GM12801 (cell line): ENCODE measurements at regions not wholly inside any gene's neighbourhood (a gene's known extent, or its start where the extent isn't known, plus 50 kb on each side); places are given as distances from the start of the nearest gene placed in this dataset.

Experiments used
- TF ChIP-seq, protein P1 (sequence below): IDR thresholded peaks from one replicate; pipeline ENCODE4 v1.5.1; 2011; ENCODE audit warnings: control low read depth; ENCODE audit not compliant: insufficient read length; ENCODE audit errors: extremely low read depth

GRCh38 chr15:38862099-38862498 lies 297.5 kb upstream of the RASGRP1 start:
- TF ChIP-seq, protein P1, sequence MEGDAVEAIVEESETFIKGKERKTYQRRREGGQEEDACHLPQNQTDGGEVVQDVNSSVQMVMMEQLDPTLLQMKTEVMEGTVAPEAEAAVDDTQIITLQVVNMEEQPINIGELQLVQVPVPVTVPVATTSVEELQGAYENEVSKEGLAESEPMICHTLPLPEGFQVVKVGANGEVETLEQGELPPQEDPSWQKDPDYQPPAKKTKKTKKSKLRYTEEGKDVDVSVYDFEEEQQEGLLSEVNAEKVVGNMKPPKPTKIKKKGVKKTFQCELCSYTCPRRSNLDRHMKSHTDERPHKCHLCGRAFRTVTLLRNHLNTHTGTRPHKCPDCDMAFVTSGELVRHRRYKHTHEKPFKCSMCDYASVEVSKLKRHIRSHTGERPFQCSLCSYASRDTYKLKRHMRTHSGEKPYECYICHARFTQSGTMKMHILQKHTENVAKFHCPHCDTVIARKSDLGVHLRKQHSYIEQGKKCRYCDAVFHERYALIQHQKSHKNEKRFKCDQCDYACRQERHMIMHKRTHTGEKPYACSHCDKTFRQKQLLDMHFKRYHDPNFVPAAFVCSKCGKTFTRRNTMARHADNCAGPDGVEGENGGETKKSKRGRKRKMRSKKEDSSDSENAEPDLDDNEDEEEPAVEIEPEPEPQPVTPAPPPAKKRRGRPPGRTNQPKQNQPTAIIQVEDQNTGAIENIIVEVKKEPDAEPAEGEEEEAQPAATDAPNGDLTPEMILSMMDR = no peak

DNA sequence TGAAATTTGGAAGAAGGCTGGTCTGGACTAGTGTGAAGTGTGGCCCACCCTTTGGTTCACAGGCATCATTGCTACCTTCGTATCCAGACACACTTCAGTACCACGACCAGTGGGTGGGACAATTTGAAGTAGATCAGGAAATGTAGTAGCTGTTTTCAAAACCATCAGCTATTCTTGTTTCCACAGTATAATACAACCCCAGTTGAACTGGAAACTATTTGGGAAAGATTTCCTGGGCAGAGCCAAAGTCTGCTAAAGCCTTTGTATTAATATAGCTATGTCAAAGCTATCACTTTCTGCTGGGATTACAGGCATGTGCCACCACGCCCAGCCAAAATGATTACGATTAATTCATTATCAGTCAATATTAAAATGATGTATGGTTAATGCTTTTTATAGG lies 298.8 kb upstream of the RASGRP1 start:
- TF ChIP-seq, protein P1 = no peak

DNA sequence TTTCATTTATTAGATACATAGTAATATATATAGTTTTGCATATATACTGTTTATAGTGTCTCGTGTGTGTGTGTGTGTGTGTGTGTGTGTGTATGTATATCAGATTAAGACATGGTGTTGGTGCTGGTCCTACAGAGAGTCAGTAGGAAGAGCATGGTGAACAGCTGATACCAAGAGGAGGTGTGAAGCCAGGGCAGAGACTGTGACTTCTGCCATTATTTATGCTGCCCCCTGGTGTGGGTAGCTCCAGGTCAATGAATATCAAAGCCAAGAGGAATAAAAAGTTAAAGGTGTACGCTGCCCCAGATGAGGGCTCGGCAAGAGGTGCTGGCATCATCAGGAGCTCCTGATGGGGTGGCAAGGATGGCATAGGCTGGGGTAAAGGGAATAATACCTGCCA lies 299.5 kb upstream of the RASGRP1 start:
- TF ChIP-seq, protein P1 = no peak

GRCh38 chr15:38864827-38865581 lies 300.4 kb upstream of the RASGRP1 start:
- TF ChIP-seq, protein P1 = no peak

DNA sequence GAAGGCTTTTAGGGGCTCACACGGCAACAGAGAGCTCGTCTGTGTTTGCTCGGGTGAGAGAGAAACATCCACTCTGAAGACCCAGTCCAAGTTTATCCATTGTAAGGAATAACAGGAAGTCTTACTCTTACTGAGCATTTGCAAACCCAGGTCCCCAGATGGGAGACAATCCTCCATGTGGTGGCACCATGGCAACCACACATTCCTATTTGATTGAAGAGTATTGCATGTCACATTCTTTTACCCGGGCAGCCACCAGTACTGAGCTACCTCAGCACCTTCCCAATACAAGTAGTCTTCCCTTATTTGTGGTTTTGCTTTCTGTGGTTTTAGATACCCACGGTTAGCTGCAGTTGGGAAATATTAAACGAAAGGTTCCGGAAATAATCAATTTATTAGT lies 302.9 kb upstream of the RASGRP1 start:
- TF ChIP-seq, protein P1 = no peak

- TF ChIP-seq, protein P1 = no peak
Observed at GRCh38 chr15:38868326-38869114, 303.9 kb upstream of the RASGRP1 start.

DNA sequence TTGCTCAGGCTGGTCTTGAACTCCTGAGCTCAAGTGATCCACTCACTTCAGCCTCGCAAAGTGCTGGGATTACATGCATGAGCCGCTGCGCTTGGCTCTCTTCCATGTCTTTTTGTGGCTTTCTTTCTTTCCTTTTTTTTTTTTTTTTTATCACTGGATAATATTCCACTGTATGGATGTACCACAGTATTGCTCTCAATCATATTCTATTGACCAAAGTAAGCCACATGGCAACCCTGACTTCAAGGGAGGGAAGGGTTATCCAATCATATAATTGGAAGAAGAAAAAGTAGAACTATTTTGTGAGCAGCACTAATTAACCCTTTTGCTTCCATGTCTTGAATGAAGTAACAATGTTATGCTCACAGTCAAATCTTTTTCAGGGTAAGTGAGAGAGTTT lies 307.0 kb upstream of the RASGRP1 start:
- TF ChIP-seq, protein P1 = no peak
